Choroid plexus epithelial cell (primary cell): ENCODE measurements at regions not wholly inside any gene's neighbourhood (a gene's known extent, or its start where the extent isn't known, plus 50 kb on each side); places are given as distances from the start of the nearest gene placed in this dataset.
A peak's percentile ranks its signal among the peaks of the same experiment; 100 is the strongest.

Experiments
- DNase-seq: peaks from one replicate; pipeline ENCODE4 v3.0.0-alpha.2; 2010; ENCODE audit warnings: low read depth
- H3K4me3 ChIP-seq: 2 replicates; pipeline ENCODE4 v1.5.1; 2011; ENCODE audit warnings: low read depth, mild to moderate bottlenecking, control low read depth, low read length, moderate library complexity
- CTCF ChIP-seq: conservative IDR thresholded peaks from 2 replicates; pipeline ENCODE4 v1.5.1; 2011; ENCODE audit warnings: low read depth, mild to moderate bottlenecking, control low read depth, inconsistent platforms, low read length, moderate library complexity

- no peak overlapping the region for H3K4me3 ChIP-seq
- no peak for TF ChIP-seq CTCF
- peak; percentile 16 for DNase-seq
Measured at GRCh38 chr9:81058782-81059181, 630.6 kb downstream of the TLE1 start.

DNA sequence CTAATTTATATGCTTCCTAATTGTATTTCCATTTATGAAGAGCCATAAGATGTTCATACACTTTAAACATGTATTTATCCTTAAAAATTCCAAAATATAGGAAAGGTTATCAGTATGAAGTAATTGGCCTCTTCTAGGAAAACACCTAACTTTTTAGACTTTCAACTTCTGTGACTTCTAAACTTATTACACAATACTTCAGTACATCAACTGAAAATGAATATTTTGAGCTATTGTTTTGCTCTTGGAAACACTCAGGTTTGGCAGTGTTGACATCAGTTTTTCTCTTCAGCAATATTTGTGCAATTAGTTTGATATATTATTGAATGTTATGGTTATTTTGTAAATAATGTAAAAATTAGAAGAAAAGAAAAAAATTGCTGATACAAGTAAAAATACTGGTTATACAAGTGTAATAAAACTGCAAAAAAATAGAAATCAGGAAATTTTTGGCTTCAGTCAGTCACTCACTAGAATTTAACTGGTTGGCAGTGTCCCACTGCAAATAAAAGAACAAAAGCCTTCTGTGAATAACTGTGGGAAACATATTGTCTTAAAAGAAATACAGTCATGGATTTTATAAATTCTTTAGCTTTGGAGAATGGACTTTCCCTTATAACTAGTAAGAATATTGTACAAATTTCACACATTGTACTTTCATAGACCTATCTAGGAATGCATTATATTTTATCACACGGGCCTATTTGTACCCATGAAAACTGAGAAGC lies 635.9 kb downstream of the TLE1 start:
- H3K4me3 ChIP-seq = no peak overlapping the region
- no peak for DNase-seq
- no peak for TF ChIP-seq CTCF

DNA sequence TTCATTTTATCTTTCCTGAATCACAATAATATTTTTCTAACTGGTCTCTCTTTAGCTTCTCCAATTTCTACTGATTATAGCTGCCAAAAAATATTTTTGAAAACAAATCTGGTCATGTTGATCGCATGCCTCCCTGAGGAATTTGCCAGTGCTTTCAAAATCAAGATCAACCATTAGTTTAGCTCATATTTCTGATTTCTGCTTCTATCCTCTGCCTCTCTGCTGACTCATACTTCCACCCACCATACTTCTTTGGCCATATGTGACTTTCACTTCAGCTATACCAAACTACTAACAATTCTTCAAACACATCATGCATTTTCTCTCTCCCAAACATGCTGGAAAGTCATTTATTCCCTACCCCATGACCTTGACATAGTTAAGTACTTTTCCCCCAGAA lies 636.5 kb downstream of the TLE1 start:
- DNase-seq = peak; percentile 81
- no peak for TF ChIP-seq CTCF
- no peak overlapping the region for H3K4me3 ChIP-seq

GRCh38 chr9:81047280-81047679 lies 642.1 kb downstream of the TLE1 start:
- no peak overlapping the region for H3K4me3 ChIP-seq
- DNase-seq = no peak
- no peak for TF ChIP-seq CTCF

DNA sequence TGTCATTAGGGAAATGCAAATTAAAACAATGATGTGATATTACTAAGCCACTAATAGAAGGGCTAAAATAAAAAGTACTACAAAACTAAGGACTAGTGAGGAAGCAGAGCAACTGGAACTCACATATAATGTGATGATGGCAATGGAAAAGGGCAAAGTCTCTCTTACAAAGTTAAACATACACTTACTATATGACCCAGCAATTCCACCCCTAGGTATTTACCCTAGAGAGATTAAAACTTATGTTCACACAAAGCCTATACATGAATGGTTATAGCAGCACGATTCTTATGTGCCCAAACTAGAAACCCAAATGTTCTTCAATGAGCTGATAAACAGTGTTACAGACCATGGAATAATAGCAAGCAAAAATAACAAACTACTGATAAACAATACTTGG lies 643.7 kb downstream of the TLE1 start:
- DNase-seq = no peak
- TF ChIP-seq CTCF = no peak
- H3K4me3 ChIP-seq = no peak overlapping the region

- no peak for TF ChIP-seq CTCF
- DNase-seq = no peak
- no peak overlapping the region for H3K4me3 ChIP-seq
Measured at GRCh38 chr9:81037889-81038288, 651.5 kb downstream of the TLE1 start.

DNA sequence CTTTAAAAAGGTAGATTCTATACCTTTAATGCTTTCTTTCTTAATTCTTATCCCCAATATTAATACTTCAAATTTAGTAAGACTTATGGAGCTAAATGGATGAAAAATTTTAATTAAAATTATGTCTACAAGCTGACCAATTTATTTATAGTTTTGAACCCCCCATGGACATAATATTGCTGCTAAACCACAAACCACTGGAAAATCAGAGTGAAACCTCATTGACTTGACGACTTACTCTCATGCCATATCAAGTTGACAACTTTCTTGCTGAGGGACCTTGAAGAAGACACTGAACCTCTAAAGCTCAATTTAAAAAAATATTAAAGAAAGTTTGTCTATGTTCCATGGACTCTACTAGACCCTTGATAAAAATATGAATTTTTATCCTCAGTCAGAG lies 653.7 kb downstream of the TLE1 start:
- DNase-seq = no peak
- no peak for TF ChIP-seq CTCF
- no peak overlapping the region for H3K4me3 ChIP-seq
